ENCODE measurements at regions not wholly inside any gene's neighbourhood (a gene's known extent, or its start where the extent isn't known, plus 50 kb on each side); places are given as distances from the start of the nearest gene placed in this dataset.

DNA sequence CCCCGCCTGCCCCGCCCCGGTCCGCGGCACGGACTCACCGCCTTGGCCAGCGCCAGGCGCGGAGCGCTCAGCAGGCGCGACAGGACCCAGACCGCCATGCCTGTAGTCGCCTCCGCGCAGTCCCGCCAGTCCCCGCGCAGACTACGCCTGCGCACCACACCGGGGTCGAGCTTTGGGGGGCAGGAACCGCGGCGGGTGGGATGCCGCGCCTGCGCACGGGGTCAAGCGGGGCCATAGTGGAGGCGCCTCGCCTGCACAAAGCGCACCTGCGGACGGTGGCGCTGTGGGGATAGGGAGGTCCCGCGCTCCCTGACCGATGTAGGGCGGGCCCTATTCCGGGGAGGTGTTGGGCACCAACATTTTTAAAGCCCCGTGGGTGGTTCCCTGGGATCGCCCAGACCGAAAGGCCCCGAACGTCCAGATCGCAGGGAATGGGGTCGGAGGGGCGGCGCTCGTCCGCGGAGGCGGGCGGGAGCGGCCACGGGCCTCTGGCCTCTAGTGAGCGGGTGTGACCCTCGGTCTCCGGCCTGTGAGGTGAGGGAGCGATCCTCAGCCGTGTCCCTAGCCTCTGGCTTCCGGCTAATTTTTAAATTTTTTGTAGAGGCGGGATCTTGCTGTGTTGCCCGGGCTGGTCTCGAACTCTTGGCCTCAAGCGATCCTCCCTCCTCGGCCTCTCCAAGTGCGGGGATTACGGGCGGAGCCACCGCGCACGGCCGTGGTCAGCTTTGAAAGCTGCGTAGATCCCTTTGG lies 70.8 kb upstream of the LPCAT1 start (continued):
- TF ChIP-seq, protein P1, sequence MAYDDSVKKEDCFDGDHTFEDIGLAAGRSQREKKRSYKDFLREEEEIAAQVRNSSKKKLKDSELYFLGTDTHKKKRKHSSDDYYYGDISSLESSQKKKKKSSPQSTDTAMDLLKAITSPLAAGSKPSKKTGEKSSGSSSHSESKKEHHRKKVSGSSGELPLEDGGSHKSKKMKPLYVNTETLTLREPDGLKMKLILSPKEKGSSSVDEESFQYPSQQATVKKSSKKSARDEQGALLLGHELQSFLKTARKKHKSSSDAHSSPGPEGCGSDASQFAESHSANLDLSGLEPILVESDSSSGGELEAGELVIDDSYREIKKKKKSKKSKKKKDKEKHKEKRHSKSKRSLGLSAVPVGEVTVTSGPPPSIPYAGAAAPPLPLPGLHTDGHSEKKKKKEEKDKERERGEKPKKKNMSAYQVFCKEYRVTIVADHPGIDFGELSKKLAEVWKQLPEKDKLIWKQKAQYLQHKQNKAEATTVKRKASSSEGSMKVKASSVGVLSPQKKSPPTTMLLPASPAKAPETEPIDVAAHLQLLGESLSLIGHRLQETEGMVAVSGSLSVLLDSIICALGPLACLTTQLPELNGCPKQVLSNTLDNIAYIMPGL (CRISPR knock-in tag; IDR thresholded peaks at IDR 0.05; ENCODE audit: borderline replicate concordance in 1 of 2, low read depth in 1 of 2) = peak; percentile 92 to 96
- TF ChIP-seq TP53 (CRISPR knock-in tag; conservative IDR thresholded peaks at IDR 0.05) (no peak), KDM4B (CRISPR knock-in tag; IDR thresholded peaks at IDR 0.05) (no peak), KAT7 (CRISPR knock-in tag; IDR thresholded peaks at IDR 0.05; ENCODE audit: borderline replicate concordance) (0 out of 2 replicates have a peak, but pooled peaks have one; percentile 76), SOX13 (IDR thresholded peaks at IDR 0.05) (no peak), SOX13 (CRISPR knock-in tag; conservative IDR thresholded peaks at IDR 0.05 in 1 of 2, IDR thresholded peaks at IDR 0.05 in 1 of 2) (0 out of 4 replicates have a peak, but pooled peaks of 1 of the 2 experiments have one; percentile 30), ZNF234 (CRISPR knock-in tag; conservative IDR thresholded peaks at IDR 0.05) (no peak), ZFP36 (IDR thresholded peaks at IDR 0.05; ENCODE audit: borderline replicate concordance, low read depth, low read length, partially characterized antibody) (no peak), ADNP (CRISPR knock-in tag; IDR thresholded peaks at IDR 0.05) (no peak), MXI1 (IDR thresholded peaks at IDR 0.05; ENCODE audit: borderline replicate concordance, low read depth, low read length) (peak; percentile 52; the same call in 1 of the 3 replicates), ZNF547 (CRISPR knock-in tag; IDR thresholded peaks at IDR 0.05) (peak; percentile 65; the same call in 1 of the 2 replicates), ZNF264 (CRISPR knock-in tag; IDR thresholded peaks at IDR 0.05) (0 out of 2 replicates have a peak, but pooled peaks have one; percentile 53), MAZ (IDR thresholded peaks at IDR 0.05; ENCODE audit: borderline replicate concordance, low read depth, low read length) (peak; percentile 51; the same call in 1 of the 2 replicates), MAZ (CRISPR knock-in tag; IDR thresholded peaks at IDR 0.05; ENCODE audit: low read depth) (0 out of 2 replicates have a peak, but pooled peaks have one; percentile 30), FOSL1 (CRISPR knock-in tag; IDR thresholded peaks at IDR 0.05; ENCODE audit: borderline replicate concordance) (no peak), MIER3 (CRISPR knock-in tag; IDR thresholded peaks at IDR 0.05; ENCODE audit: borderline replicate concordance) (0 out of 2 replicates have a peak, but pooled peaks have one; percentile 27)
- TF ChIP-seq, protein P2, sequence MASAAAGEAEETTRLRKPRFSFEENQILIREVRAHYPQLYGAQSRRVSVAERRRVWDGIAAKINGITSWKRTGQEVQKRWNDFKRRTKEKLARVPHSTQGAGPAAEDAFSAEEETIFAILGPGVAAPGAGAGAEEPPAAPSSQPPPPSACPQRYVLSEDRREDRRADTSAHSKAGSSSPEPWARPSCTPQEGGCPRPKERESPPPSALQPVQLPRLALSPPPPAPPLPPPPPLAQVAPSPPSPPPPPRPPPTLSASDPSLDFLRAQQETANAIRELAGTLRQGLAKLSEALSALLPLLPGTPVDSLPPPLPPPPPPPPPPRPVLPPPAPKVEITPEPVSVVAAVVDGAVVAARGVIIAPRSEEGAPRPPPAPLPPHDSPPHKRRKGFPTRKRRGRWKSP (CRISPR knock-in tag; IDR thresholded peaks at IDR 0.05) = no peak; the same call in none of the 2 replicates
- TF ChIP-seq, protein P3, sequence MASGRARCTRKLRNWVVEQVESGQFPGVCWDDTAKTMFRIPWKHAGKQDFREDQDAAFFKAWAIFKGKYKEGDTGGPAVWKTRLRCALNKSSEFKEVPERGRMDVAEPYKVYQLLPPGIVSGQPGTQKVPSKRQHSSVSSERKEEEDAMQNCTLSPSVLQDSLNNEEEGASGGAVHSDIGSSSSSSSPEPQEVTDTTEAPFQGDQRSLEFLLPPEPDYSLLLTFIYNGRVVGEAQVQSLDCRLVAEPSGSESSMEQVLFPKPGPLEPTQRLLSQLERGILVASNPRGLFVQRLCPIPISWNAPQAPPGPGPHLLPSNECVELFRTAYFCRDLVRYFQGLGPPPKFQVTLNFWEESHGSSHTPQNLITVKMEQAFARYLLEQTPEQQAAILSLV (CRISPR knock-in tag; IDR thresholded peaks at IDR 0.05; ENCODE audit: borderline replicate concordance) = peak; percentile 33; the same call in 1 of the 2 replicates
- TF ChIP-seq, protein P4, sequence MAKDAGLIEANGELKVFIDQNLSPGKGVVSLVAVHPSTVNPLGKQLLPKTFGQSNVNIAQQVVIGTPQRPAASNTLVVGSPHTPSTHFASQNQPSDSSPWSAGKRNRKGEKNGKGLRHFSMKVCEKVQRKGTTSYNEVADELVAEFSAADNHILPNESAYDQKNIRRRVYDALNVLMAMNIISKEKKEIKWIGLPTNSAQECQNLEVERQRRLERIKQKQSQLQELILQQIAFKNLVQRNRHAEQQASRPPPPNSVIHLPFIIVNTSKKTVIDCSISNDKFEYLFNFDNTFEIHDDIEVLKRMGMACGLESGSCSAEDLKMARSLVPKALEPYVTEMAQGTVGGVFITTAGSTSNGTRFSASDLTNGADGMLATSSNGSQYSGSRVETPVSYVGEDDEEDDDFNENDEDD (CRISPR knock-in tag; IDR thresholded peaks at IDR 0.05; ENCODE audit: borderline replicate concordance) = peak; percentile 72
- TF ChIP-seq, protein P5, sequence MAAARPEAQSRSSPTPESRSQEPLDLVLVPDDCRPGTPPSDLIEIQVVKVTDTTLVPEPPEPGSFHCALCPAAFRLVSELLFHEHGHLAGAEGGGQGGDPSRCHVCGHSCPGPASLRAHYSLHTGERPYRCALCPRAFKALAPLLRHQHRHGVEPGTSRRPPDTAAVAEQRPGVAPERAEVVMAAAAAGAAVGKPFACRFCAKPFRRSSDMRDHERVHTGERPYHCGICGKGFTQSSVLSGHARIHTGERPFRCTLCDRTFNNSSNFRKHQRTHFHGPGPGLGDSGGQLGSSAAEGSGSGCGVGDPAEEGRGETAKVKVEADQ (CRISPR knock-in tag; IDR thresholded peaks at IDR 0.05; ENCODE audit: borderline replicate concordance) = peak; percentile 59; the same call in 1 of the 2 replicates

Data from HepG2 (cell line).